GM19328 (cell line): ENCODE measurements at regions not wholly inside any gene's neighbourhood (a gene's known extent, or its start where the extent isn't known, plus 50 kb on each side); places are given as distances from the start of the nearest gene placed in this dataset.

Experiments used
- ATAC-seq: cut with Tn5 transposase; IDR thresholded peaks from one replicate; pipeline ENCODE4 v1.9.1; 2021; ENCODE audit warnings: mild to moderate bottlenecking, moderate library complexity; ENCODE audit not compliant: unreplicated experiment

GRCh38 chrX:82070948-82071347, 869.0 kb downstream of the SH3BGRL start:
- ATAC-seq, result no peak

GRCh38 chrX:82081027-82081426, 879.1 kb downstream of the SH3BGRL start:
- ATAC-seq, result no peak

GRCh38 chrX:82087699-82088098, 885.8 kb downstream of the SH3BGRL start:
- ATAC-seq, result no peak

DNA sequence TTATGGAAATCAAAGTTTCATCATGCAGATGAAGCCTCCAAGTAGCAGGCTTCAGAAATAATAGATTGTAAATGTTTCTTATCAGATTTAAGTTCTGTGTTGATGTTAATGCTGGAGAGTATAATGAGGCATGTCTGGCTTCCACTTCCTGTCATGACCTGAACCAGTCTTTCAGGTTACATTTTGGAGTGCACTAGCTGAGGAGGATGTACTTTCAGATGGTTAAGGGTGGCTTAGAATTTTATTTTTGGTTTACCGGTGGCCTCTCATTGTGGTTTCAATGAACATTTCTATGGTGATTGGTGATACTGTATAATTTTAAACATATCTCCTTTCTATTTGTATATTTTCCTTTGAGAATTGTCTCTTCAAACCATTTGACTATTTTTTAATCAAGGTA, 890.4 kb downstream of the SH3BGRL start:
- no peak for ATAC-seq

- no peak for ATAC-seq
These were observed 923.2 kb downstream of the SH3BGRL start for GRCh38 chrX:82125103-82125502.

GRCh38 chrX:82127228-82128123, 925.6 kb downstream of the SH3BGRL start:
- no peak for ATAC-seq

- ATAC-seq, result no peak
These were observed 932.5 kb downstream of the SH3BGRL start for GRCh38 chrX:82134378-82134777.

DNA sequence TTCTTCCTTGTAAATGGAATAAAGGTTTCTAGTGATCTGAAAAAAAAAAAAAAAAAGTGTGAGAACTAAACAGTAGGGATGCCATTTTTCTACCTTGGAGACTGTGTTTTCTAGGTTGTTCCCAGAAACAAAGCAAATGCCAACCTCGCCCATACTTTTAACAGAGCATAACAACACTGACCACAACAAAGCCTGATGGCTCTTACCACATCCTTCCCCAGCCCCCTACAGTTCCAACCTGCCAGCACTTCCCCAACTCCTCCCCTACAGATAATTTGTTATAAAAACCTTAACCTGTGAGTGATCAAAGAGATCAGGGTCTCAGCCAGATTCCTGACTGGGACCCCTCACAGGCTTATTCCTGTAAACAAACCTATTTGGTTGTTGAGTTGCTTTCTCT, 940.0 kb downstream of the SH3BGRL start:
- no peak for ATAC-seq

- ATAC-seq, result no peak
These were observed 959.3 kb downstream of the SH3BGRL start for GRCh38 chrX:82161195-82161594.

DNA sequence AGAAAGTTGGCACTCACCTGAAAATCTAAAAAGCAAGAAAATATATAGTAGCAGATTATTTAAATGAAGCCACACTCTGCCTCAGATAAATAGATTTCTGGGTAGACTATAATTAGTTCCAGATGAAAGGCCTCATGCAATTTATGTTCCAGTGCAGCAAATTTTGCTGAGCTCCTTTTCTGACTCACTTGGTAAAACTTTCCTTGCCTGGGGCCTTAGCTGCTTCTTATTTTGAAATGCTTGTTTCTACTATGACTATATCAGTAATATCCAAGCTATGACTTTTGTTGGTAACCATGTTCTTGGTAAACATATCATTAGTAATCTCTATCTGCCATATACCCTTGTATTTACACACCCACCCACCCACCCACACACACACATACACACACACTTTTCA, 961.8 kb downstream of the SH3BGRL start:
- no peak for ATAC-seq

GRCh38 chrX:82196866-82197265, 995.0 kb downstream of the SH3BGRL start:
- ATAC-seq, result no peak

- no peak for ATAC-seq
These were observed 1007.1 kb downstream of the SH3BGRL start for GRCh38 chrX:82208975-82209374.

DNA sequence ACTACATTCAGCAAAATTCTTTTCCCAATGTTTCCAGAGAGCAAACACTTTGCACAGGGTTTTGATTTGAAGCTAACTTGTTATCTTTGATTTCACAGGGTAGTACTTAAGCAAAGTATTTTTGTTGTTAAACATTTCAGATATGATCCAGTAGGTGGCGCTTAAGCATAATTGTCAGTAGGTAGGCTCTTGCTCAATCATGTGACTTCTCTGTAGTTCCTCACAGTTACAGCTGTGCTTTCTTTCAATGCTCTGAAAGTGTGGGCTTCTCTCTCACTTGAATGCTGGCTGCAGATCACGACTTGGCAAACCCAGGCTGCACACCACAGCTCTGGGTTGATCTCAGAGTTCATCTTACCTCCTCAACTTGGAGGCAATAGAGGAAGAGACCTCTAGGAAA, 1016.5 kb downstream of the SH3BGRL start:
- peak; percentile 87 for ATAC-seq

- ATAC-seq, result no peak
These were observed 1017.2 kb downstream of the SH3BGRL start for GRCh38 chrX:82219129-82219528.

DNA sequence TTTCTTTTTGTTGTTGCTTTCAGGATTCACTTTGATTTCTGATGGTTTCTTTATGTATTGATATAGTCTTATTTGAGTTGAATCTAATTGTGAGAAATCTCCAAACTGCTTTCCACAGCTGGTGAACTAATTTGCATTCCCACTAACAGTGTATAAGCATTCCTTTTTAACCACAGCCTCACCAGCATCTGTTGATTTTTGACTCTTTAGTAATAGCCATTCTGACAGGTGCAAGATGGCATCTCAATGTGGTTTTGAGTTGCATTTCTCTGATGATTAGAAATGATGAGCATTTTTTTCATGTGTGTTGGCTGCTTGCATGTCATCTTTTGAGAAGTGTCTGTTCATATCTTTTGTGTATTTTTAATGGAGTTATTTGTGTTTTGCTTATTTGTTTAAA, 1023.1 kb downstream of the SH3BGRL start:
- no peak for ATAC-seq

DNA sequence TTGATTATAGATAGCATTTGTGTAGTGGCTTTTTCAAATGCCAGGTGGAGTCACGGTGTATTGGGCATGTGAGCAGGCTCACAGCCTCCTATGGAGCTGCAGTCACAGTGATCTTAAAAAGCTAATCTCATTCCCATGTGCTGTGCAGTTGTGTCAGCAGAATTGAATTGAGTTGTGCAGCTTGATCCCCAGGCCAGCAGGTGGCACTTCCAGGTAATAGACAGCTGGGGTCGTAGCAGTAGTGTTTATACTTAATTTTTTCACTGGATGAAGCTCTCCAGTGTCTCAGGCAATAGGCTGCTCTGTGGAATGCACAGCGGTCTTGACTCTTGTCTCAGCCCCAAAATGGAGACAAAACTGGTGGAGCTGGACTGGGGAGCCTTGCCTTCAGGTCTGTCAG, 1028.1 kb downstream of the SH3BGRL start:
- no peak for ATAC-seq

GRCh38 chrX:82232679-82233078, 1030.8 kb downstream of the SH3BGRL start:
- ATAC-seq, result no peak

DNA sequence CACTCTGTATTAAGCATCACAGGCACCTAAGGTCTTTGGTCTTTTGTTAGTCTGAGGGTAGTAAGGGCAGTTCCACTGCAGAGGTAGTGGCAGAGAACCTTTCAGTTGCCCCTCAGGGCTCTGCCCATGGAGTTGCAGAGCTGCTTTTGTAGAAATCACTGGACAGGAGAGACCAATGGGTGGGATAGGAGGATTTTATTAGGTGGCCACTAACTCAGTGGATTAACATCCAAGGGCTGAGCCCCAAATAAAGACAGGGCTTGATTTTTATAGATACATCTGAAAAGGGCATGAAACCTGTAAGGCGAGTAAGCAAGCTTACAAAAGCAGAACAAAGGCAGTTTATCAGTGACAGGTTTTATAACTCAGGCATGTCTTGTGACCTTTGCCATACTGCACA, 1035.4 kb downstream of the SH3BGRL start:
- ATAC-seq, result no peak
